ENCODE measurements at regions not wholly inside any gene's neighbourhood (a gene's known extent, or its start where the extent isn't known, plus 50 kb on each side); places are given as distances from the start of the nearest gene placed in this dataset.

- Histone ChIP-seq H3K9me3 (no peaks in the 10 kb centered on the region), H3K27me3 (no peaks in the 10 kb centered on the region), H3K4me1 (peaks cover 24 to 42% of the 10 kb centered on the region in 2 donors), H3K27ac (peak overlapping the region in 1 of 4 donors; percentile 43), H3K4me3 (no peak overlapping the region), H3K36me3 (no peaks in the 10 kb centered on the region)
- ATAC-seq (no peak), DNase-seq (no peak)
- TF ChIP-seq CTCF (IDR thresholded peaks at IDR 0.05 in 4 of 5, conservative IDR thresholded peaks at IDR 0.05 in 1 of 5), result no peak
- no peak for TF ChIP-seq POLR2A (IDR thresholded peaks at IDR 0.05)
- intact Hi-C loops (cut with DNase I; ENCODE audit: low total_unique reads) (no loop called here), in situ Hi-C loops (cut with MboI; ENCODE audit: low sequenced_read_pairs in 4 of 4) (loop anchor here in 3 of 4 donors (10.0 to 25.0 kb wide), 5 partner anchors 109 to 1301 kb away; partner anchors contain the start of gene KLF6 (in 1 of the 3))
Measured at GRCh38 chr10:4763513-4763912, 62.5 kb upstream of the AKR1E2 start.

- H3K9me3 ChIP-seq, result no peaks in the 10 kb centered on the region
- intact Hi-C loops (cut with DNase I; ENCODE audit: low total_unique reads) (no loop called here), in situ Hi-C loops (cut with MboI; ENCODE audit: low sequenced_read_pairs in 4 of 4) (loop anchor here in 2 of 4 donors (25.0 kb wide), 4 partner anchors 246 to 1296 kb away; partner anchors contain the start of gene KLF6 (in 1 of the 2))
- no peak for TF ChIP-seq POLR2A (IDR thresholded peaks at IDR 0.05)
- TF ChIP-seq CTCF (IDR thresholded peaks at IDR 0.05 in 4 of 5, conservative IDR thresholded peaks at IDR 0.05 in 1 of 5), result no peak
- no peak for ATAC-seq
- no peak overlapping the region for H3K4me3 ChIP-seq
- DNase-seq, result no peak
- H3K36me3 ChIP-seq, result no peaks in the 10 kb centered on the region
- H3K27ac ChIP-seq, result no peak overlapping the region
- H3K4me1 ChIP-seq, result no peaks in the 10 kb centered on the region
- no peaks in the 10 kb centered on the region for H3K27me3 ChIP-seq
Measured at GRCh38 chr10:4758256-4758655, 67.8 kb upstream of the AKR1E2 start.

GRCh38 chr10:4755286-4755989, 70.6 kb upstream of the AKR1E2 start:
- intact Hi-C loops (cut with DNase I; ENCODE audit: low total_unique reads) (no loop called here), in situ Hi-C loops (cut with MboI; ENCODE audit: low sequenced_read_pairs in 4 of 4) (loop anchor here in 2 of 4 donors (25.0 kb wide), 4 partner anchors 243 to 1293 kb away; partner anchors contain the start of gene KLF6 (in 1 of the 2))
- no peaks in the 10 kb centered on the region for H3K27me3 ChIP-seq
- no peaks in the 10 kb centered on the region for H3K9me3 ChIP-seq
- H3K4me1 ChIP-seq, result no peaks in the 10 kb centered on the region
- H3K36me3 ChIP-seq, result no peaks in the 10 kb centered on the region
- no peak for DNase-seq
- no peak for ATAC-seq
- TF ChIP-seq POLR2A (IDR thresholded peaks at IDR 0.05), result no peak
- TF ChIP-seq CTCF (IDR thresholded peaks at IDR 0.05 in 4 of 5, conservative IDR thresholded peaks at IDR 0.05 in 1 of 5), result no peak
- no peak overlapping the region for H3K27ac ChIP-seq
- no peak overlapping the region for H3K4me3 ChIP-seq

- Histone ChIP-seq H3K36me3 (no peaks in the 10 kb centered on the region), H3K4me1 (no peaks in the 10 kb centered on the region), H3K9me3 (no peaks in the 10 kb centered on the region), H3K27ac (no peak overlapping the region), H3K4me3 (no peak overlapping the region), H3K27me3 (no peaks in the 10 kb centered on the region)
- TF ChIP-seq CTCF (IDR thresholded peaks at IDR 0.05 in 4 of 5, conservative IDR thresholded peaks at IDR 0.05 in 1 of 5) (no peak), POLR2A (IDR thresholded peaks at IDR 0.05) (no peak)
- DNase-seq (no peak), ATAC-seq (no peak)
- intact Hi-C loops (cut with DNase I; ENCODE audit: low total_unique reads) (no loop called here), in situ Hi-C loops (cut with MboI; ENCODE audit: low sequenced_read_pairs in 4 of 4) (loop anchor here in 2 of 4 donors (25.0 kb wide), 4 partner anchors 242 to 1292 kb away; partner anchors contain the start of gene KLF6 (in 1 of the 2))
Measured at GRCh38 chr10:4754143-4754542, 71.9 kb upstream of the AKR1E2 start.
